GM12878 (cell line): ENCODE measurements at regions not wholly inside any gene's neighbourhood (a gene's known extent, or its start where the extent isn't known, plus 50 kb on each side); places are given as distances from the start of the nearest gene placed in this dataset.

ENCODE experiments used
- ATAC-seq: fragments of 200-7000 bp; cut with Tn5 transposase; 3 replicates; pipeline ENCODE4 v1.9.1; 2020; ENCODE audit warnings: mild to moderate bottlenecking, moderate library complexity
- BruUV-seq: library from RNA; stranded (reverse); fragments of 400-500 nt; replicated peaks from 2 replicates; lab custom pipeline; 2021; lab: Mats Ljungman, UMichigan
- CTCF ChIA-PET: fragments of 300-600 bp; sonication (Branson Sonifier 250); formaldehyde crosslinking; extraction: SDS; loops from one replicate; lab custom pipeline; 2021; ENCODE audit warnings: inconsistent platforms; lab: Yijun Ruan, JAX
- POLR2A ChIA-PET: fragments of 350-600 bp; formaldehyde crosslinking; extraction: SDS; loops from one replicate; lab custom pipeline; 2021; ENCODE audit warnings: inconsistent platforms; lab: Charles Lee
- RAD21 ChIA-PET: fragments of 300-600 bp; sonication (Branson Sonifier 250); formaldehyde crosslinking; loops from one replicate; lab custom pipeline; 2023; ENCODE audit warnings: antibody characterized with exemption; ENCODE audit not compliant: unreplicated experiment; lab: Charles Lee
- SMC1A ChIA-PET: fragments of 300-600 bp; sonication (Branson Sonifier 250); formaldehyde crosslinking; loops from one replicate; lab custom pipeline; 2023; ENCODE audit not compliant: unreplicated experiment, uncharacterized antibody; lab: Charles Lee
- DNase-seq: peaks from one replicate; pipeline ENCODE4 v3.0.0-alpha.2; 2011; ENCODE audit warnings: low read depth, low spot score
- FAIRE-seq: peaks from 3 replicates; lab custom pipeline; 2011; peaks lifted over from hg19 to GRCh38; lab: Jason Lieb, UNC
- H2AFZ ChIP-seq: 2 replicates; pipeline ENCODE4 v1.6.0; 2011; ENCODE audit warnings: low read depth, low read length, control low read depth; ENCODE audit not compliant: control insufficient read depth
- H3K27ac ChIP-seq: 2 replicates; pipeline ENCODE4 v1.5.1; 2011; ENCODE audit warnings: control low read depth; ENCODE audit not compliant: control insufficient read depth, insufficient read depth
- H3K27me3 ChIP-seq, 2 experiments: replicated peaks in 1 of 2; 2 replicates each; pipeline versions ENCODE4 v1.6.0 to v1.6.1; 2011; ENCODE audit warnings: low read length in 1 of 2; ENCODE audit not compliant: control insufficient read depth in 2 of 2, insufficient read depth in 2 of 2
- H3K36me3 ChIP-seq, 2 experiments: 2 replicates each; pipeline ENCODE4 v1.5.1; 2011; ENCODE audit warnings: low read length in 1 of 2; ENCODE audit not compliant: control insufficient read depth in 2 of 2, insufficient read depth in 2 of 2
- H3K4me1 ChIP-seq: 2 replicates; pipeline ENCODE4 v1.6.1; 2011; ENCODE audit warnings: mild to moderate bottlenecking, low read length, moderate library complexity, mixed read lengths; ENCODE audit not compliant: control insufficient read depth, insufficient read depth
- H3K4me2 ChIP-seq: 2 replicates; pipeline ENCODE4 v1.6.0; 2011; ENCODE audit warnings: control low read depth; ENCODE audit not compliant: control insufficient read depth, insufficient read depth
- H3K4me3 ChIP-seq: fragments of 200-600 bp; sonication (generic); 2 replicates; pipeline ENCODE4 v1.5.1; 2016
- H3K79me2 ChIP-seq: 2 replicates; pipeline ENCODE4 v1.6.0; 2011; ENCODE audit warnings: low read length; ENCODE audit not compliant: control insufficient read depth, insufficient read depth
- H3K9ac ChIP-seq: 2 replicates; pipeline ENCODE4 v1.8.0; 2011; ENCODE audit warnings: low read length, control low read depth, mixed read lengths; ENCODE audit not compliant: control insufficient read depth, insufficient read depth
- H3K9me3 ChIP-seq: replicated peaks from 3 replicates; pipeline ENCODE4 v1.5.1; 2011; ENCODE audit warnings: mild to moderate bottlenecking, low read length; ENCODE audit not compliant: control insufficient read depth, insufficient read depth
- H4K20me1 ChIP-seq: 2 replicates; pipeline ENCODE4 v1.6.0; 2011; ENCODE audit not compliant: control insufficient read depth, insufficient read depth
- ESRRA ChIP-seq: IDR thresholded peaks from 2 replicates; pipeline ENCODE4 v1.6.1; 2012; ENCODE audit warnings: mild to moderate bottlenecking, low read length, improper control_type of control experiment
- GATAD2B ChIP-seq: fragments of 450-650 bp; conservative IDR thresholded peaks from 2 replicates; pipeline ENCODE4 v1.6.1; 2017; ENCODE audit warnings: low read depth, mild to moderate bottlenecking, moderate library complexity
- NR2F1 ChIP-seq: fragments of 450-650 bp; conservative IDR thresholded peaks from 2 replicates; pipeline ENCODE4 v1.6.1; 2017; ENCODE audit warnings: mild to moderate bottlenecking
- PRDM15 ChIP-seq: fragments of 450-650 bp; formaldehyde crosslinking; IDR thresholded peaks from 2 replicates; pipeline ENCODE4 v1.4.0; 2020; ENCODE audit warnings: mild to moderate bottlenecking, moderate library complexity
- RBBP5 ChIP-seq: fragments of 200-600 bp; sonication (generic); conservative IDR thresholded peaks from 2 replicates; pipeline ENCODE4 v1.6.1; 2016
- RELA ChIP-seq: fragments of 450-650 bp; IDR thresholded peaks from 2 replicates; pipeline ENCODE4 v1.8.0; 2014; ENCODE audit warnings: borderline replicate concordance; ENCODE audit not compliant: partially characterized antibody
- RFX5 ChIP-seq: IDR thresholded peaks from 2 replicates; pipeline ENCODE4 v1.6.1; 2011; ENCODE audit warnings: low read depth, low read length, improper control_type of control experiment
- WRNIP1 ChIP-seq: IDR thresholded peaks from 2 replicates; pipeline ENCODE4 v1.6.1; 2011; ENCODE audit warnings: low read depth, low read length, improper control_type of control experiment, borderline replicate concordance
- ZNF24 ChIP-seq: fragments of 450-650 bp; IDR thresholded peaks from 2 replicates; pipeline ENCODE4 v1.6.1; 2017; ENCODE audit warnings: antibody characterized with exemption, mild to moderate bottlenecking
- WGBS: methylation state at CpG from one replicate; pipeline ENCODE4 v1.1.6; 2016; ENCODE audit warnings: low lambda C conversion rate; ENCODE audit not compliant: insufficient replicate concordance, insufficient coverage; ENCODE audit errors: missing lambda C conversion rate; 5-methylcytosine and 5-hydroxymethylcytosine counted together
- in situ Hi-C: fragments of 300-500 bp; cut with MboI; formaldehyde crosslinking; loops from 9 replicates; pipeline ENCODE4 v1.14.3; 2018; ENCODE audit warnings: mixed read lengths
- intact Hi-C: fragments of 100-400 bp; cut with micrococcal nuclease; formaldehyde crosslinking; loops from one replicate; pipeline ENCODE4 v1.14.2; 2022; ENCODE audit not compliant: unreplicated experiment
- TF ChIP-seq, protein P1 (sequence below): fragments of 450-650 bp; IDR thresholded peaks from 2 replicates; pipeline ENCODE4 v1.6.1; 2016; ENCODE audit warnings: mild to moderate bottlenecking

DNA sequence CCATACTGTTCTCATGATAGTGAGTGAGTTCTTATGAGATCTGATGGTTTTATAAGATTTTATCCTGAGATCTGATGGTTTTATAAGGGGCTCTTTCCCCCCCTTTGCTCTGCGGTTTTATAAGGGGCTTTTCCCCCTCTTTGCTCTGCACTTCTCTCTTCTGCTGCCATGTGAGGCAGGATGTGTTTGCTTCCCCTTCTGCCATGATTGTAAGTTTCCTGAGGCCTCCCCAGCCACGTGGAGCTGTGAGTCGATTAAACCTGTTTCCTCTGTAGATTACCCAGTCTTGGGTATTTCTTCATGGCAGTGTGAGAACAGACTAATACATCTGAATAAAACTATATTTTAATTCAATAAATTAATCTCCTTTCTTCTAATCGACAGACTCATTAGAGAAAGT lies 64.9 kb upstream of the ZSWIM6 start:
- no peaks in the 10 kb centered on the region for H3K4me1 ChIP-seq
- no peak overlapping the region for H3K4me2 ChIP-seq
- ChIA-PET RAD21 (interaction anchor here (1.3 to 1.4 kb wide), 2 partner anchors 10 to 65 kb away, joined by 3 read pairs; no protein-coding TSS in a partner anchor), SMC1A (interaction anchor here (0.7 to 2.7 kb wide), 9 partner anchors 11 to 85 kb away, joined by 3 to 13 read pairs (median 4); no protein-coding TSS in a partner anchor), CTCF (interaction anchor here (1.0 to 1.1 kb wide), 2 partner anchors 34 to 128 kb away, joined by 3 read pairs; no protein-coding TSS in a partner anchor), POLR2A (no interaction called here)
- no peaks in the 10 kb centered on the region for H3K79me2 ChIP-seq
- intact Hi-C loops (no loop called here), in situ Hi-C loops (no loop called here)
- no peak for ATAC-seq
- H3K9ac ChIP-seq = no peak overlapping the region
- H4K20me1 ChIP-seq = no peaks in the 10 kb centered on the region
- H3K27me3 ChIP-seq = no peaks in the 10 kb centered on the region
- H3K9me3 ChIP-seq = no peaks in the 10 kb centered on the region
- WGBS = 8% methylated on average over 4 of the region's 4 CpGs
- no TSS peak for BruUV-seq
- H3K4me3 ChIP-seq = no peak overlapping the region
- no peaks in the 10 kb centered on the region for H3K36me3 ChIP-seq
- H3K27ac ChIP-seq = no peak overlapping the region
- FAIRE-seq = no peak
- no peak overlapping the region for H2AFZ ChIP-seq
- no peak for DNase-seq
- TF ChIP-seq, protein P1, sequence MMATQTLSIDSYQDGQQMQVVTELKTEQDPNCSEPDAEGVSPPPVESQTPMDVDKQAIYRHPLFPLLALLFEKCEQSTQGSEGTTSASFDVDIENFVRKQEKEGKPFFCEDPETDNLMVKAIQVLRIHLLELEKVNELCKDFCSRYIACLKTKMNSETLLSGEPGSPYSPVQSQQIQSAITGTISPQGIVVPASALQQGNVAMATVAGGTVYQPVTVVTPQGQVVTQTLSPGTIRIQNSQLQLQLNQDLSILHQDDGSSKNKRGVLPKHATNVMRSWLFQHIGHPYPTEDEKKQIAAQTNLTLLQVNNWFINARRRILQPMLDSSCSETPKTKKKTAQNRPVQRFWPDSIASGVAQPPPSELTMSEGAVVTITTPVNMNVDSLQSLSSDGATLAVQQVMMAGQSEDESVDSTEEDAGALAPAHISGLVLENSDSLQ = no peak
- TF ChIP-seq WRNIP1 (no peak), ESRRA (no peak), RBBP5 (no peak), PRDM15 (no peak), ZNF24 (no peak), NR2F1 (no peak), RFX5 (no peak), GATAD2B (no peak), RELA (no peak)
